DOHH2 (cell line): ENCODE measurements at regions not wholly inside any gene's neighbourhood (a gene's known extent, or its start where the extent isn't known, plus 50 kb on each side); places are given as distances from the start of the nearest gene placed in this dataset.

ENCODE experiments used
- EZH2phosphoT487 ChIP-seq: fragments of 200-600 bp; sonication (generic); IDR thresholded peaks from 2 replicates; pipeline ENCODE4 v1.6.1; 2017; ENCODE audit warnings: borderline replicate concordance, mild to moderate bottlenecking, antibody characterized with exemption, low read length, moderate library complexity, mixed read lengths
- TF ChIP-seq, protein P1 (sequence below): fragments of 200-600 bp; sonication (generic); IDR thresholded peaks from one replicate; pipeline ENCODE4 v1.5.1; 2014; ENCODE audit warnings: antibody characterized with exemption, mild to moderate bottlenecking, low read depth, low read length; ENCODE audit not compliant: poor library complexity, severe bottlenecking

- TF ChIP-seq, protein P1, sequence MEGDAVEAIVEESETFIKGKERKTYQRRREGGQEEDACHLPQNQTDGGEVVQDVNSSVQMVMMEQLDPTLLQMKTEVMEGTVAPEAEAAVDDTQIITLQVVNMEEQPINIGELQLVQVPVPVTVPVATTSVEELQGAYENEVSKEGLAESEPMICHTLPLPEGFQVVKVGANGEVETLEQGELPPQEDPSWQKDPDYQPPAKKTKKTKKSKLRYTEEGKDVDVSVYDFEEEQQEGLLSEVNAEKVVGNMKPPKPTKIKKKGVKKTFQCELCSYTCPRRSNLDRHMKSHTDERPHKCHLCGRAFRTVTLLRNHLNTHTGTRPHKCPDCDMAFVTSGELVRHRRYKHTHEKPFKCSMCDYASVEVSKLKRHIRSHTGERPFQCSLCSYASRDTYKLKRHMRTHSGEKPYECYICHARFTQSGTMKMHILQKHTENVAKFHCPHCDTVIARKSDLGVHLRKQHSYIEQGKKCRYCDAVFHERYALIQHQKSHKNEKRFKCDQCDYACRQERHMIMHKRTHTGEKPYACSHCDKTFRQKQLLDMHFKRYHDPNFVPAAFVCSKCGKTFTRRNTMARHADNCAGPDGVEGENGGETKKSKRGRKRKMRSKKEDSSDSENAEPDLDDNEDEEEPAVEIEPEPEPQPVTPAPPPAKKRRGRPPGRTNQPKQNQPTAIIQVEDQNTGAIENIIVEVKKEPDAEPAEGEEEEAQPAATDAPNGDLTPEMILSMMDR = no peak
- no peak for TF ChIP-seq EZH2phosphoT487
Measured at GRCh38 chr2:40646642-40647041, 194.8 kb upstream of the SLC8A1 start.
